ENCODE measurements at regions not wholly inside any gene's neighbourhood (a gene's known extent, or its start where the extent isn't known, plus 50 kb on each side); places are given as distances from the start of the nearest gene placed in this dataset.

DNA sequence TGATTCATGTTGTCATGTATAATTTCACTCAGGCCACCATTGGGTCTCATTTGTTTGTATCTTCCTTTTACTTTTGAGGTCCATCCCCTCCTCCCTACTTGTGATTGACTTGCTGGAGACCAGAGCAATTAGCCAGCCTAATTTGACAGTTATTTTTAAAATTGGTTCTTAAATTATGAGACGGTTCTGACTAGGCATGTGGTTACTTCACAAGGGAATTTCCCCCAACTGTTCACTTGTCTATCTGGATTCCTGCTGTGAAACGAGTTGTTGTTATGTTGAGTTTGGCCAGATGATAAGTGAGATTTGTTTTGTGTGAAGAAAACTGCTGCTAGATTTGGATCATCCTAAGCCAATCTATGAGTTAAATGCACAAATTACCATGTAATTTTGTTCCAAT is 359.1 kb downstream of the BARHL2 start:
- Histone ChIP-seq H3K36me3 (ENCODE audit: control insufficient read depth in 2 of 2, extremely low read depth in 1 of 2, insufficient read depth in 2 of 2, low read length in 2 of 2) (no peaks in the 10 kb centered on the region), H3K4me3 (replicated peaks in 1 of 3; ENCODE audit: insufficient read depth in 1 of 3, low read depth in 1 of 3, low read length in 3 of 3) (no peak overlapping the region), H3K9ac (replicated peaks; ENCODE audit: extremely low read depth, insufficient read depth, low read length) (no peak overlapping the region), H2AFZ (ENCODE audit: low read depth, low read length) (no peak overlapping the region), H3K27me3 (ENCODE audit: control insufficient read depth in 2 of 2, insufficient read depth in 2 of 2, low read length in 2 of 2) (no peaks in the 10 kb centered on the region), H3K79me2 (ENCODE audit: control insufficient read depth, insufficient read depth, low read length) (no peaks in the 10 kb centered on the region), H3K4me2 (ENCODE audit: insufficient read depth, low read length) (no peak overlapping the region), H3K27ac (ENCODE audit: insufficient read depth, low read depth, low read length) (no peak overlapping the region), H3K9me1 (replicated peaks; ENCODE audit: control insufficient read depth, extremely low read depth, insufficient read depth, low read length) (no peaks in the 10 kb centered on the region), H3K9me3 (replicated peaks; ENCODE audit: control insufficient read depth, insufficient read depth, low read length) (no peaks in the 10 kb centered on the region), H3K4me1 (ENCODE audit: control insufficient read depth, extremely low read depth, insufficient read depth, low read length) (no peaks in the 10 kb centered on the region), H4K20me1 (replicated peaks; ENCODE audit: control insufficient read depth, extremely low read depth, insufficient read depth, low read length) (no peaks in the 10 kb centered on the region)
- FAIRE-seq (no peak), DNase-seq (ENCODE audit: low read depth, low spot score) (no peak)
- ChIA-PET CTCF (no interaction called here), POLR2A (no interaction called here)
- dilution Hi-C loops (cut with MboI; ENCODE audit: extremely low pct_ligation_motif_present, low sequenced_read_pairs) (no loop called here), intact Hi-C loops (cut with micrococcal nuclease) (no loop called here)
- BruUV-seq (replicated peaks), result no TSS peak
- TF ChIP-seq POLR2AphosphoS5 (IDR thresholded peaks at IDR 0.05; ENCODE audit: insufficient read depth, low read depth, low read length), result no peak
- TF ChIP-seq MYC (IDR thresholded peaks at IDR 0.05; ENCODE audit: low read depth, low read length), result no peak
- TF ChIP-seq, protein P1, sequence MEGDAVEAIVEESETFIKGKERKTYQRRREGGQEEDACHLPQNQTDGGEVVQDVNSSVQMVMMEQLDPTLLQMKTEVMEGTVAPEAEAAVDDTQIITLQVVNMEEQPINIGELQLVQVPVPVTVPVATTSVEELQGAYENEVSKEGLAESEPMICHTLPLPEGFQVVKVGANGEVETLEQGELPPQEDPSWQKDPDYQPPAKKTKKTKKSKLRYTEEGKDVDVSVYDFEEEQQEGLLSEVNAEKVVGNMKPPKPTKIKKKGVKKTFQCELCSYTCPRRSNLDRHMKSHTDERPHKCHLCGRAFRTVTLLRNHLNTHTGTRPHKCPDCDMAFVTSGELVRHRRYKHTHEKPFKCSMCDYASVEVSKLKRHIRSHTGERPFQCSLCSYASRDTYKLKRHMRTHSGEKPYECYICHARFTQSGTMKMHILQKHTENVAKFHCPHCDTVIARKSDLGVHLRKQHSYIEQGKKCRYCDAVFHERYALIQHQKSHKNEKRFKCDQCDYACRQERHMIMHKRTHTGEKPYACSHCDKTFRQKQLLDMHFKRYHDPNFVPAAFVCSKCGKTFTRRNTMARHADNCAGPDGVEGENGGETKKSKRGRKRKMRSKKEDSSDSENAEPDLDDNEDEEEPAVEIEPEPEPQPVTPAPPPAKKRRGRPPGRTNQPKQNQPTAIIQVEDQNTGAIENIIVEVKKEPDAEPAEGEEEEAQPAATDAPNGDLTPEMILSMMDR (IDR thresholded peaks at IDR 0.05; ENCODE audit: extremely low read depth in 1 of 2, insufficient read depth in 1 of 2, low read depth in 1 of 2, low read length in 2 of 2), result no peak
- TF ChIP-seq FOS (IDR thresholded peaks at IDR 0.05; ENCODE audit: borderline replicate concordance, insufficient read depth, low read length), result no peak
- no peak for TF ChIP-seq POLR2A (IDR thresholded peaks at IDR 0.05; ENCODE audit: low read depth, low read length)

DNA sequence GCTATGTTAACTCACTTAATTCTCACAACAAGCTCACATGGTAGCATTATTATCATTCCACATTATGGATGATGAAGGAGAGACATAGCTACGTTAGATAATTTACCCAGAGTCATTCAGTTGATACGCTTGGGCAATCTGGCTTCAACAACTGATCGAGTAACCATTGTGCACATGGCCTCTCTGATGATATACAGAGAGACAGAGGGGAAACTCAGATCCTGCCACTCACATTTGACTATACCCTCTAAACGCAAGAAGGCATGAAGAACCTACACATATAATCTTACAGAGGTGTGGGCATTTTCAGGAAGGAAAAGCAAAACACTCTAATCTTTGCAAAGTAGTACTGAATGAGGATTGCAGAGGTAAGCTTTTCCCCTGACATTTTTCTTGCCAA is 360.1 kb downstream of the BARHL2 start:
- Histone ChIP-seq H2AFZ (ENCODE audit: low read depth, low read length) (no peak overlapping the region), H4K20me1 (replicated peaks; ENCODE audit: control insufficient read depth, extremely low read depth, insufficient read depth, low read length) (no peaks in the 10 kb centered on the region), H3K4me1 (ENCODE audit: control insufficient read depth, extremely low read depth, insufficient read depth, low read length) (no peaks in the 10 kb centered on the region), H3K36me3 (ENCODE audit: control insufficient read depth in 2 of 2, extremely low read depth in 1 of 2, insufficient read depth in 2 of 2, low read length in 2 of 2) (no peaks in the 10 kb centered on the region), H3K4me3 (replicated peaks in 1 of 3; ENCODE audit: insufficient read depth in 1 of 3, low read depth in 1 of 3, low read length in 3 of 3) (no peak overlapping the region), H3K79me2 (ENCODE audit: control insufficient read depth, insufficient read depth, low read length) (no peaks in the 10 kb centered on the region), H3K9ac (replicated peaks; ENCODE audit: extremely low read depth, insufficient read depth, low read length) (no peak overlapping the region), H3K27ac (ENCODE audit: insufficient read depth, low read depth, low read length) (no peak overlapping the region), H3K9me1 (replicated peaks; ENCODE audit: control insufficient read depth, extremely low read depth, insufficient read depth, low read length) (no peaks in the 10 kb centered on the region), H3K27me3 (ENCODE audit: control insufficient read depth in 2 of 2, insufficient read depth in 2 of 2, low read length in 2 of 2) (no peaks in the 10 kb centered on the region), H3K4me2 (ENCODE audit: insufficient read depth, low read length) (no peak overlapping the region), H3K9me3 (replicated peaks; ENCODE audit: control insufficient read depth, insufficient read depth, low read length) (no peaks in the 10 kb centered on the region)
- intact Hi-C loops (cut with micrococcal nuclease) (no loop called here), dilution Hi-C loops (cut with MboI; ENCODE audit: extremely low pct_ligation_motif_present, low sequenced_read_pairs) (no loop called here)
- DNase-seq (ENCODE audit: low read depth, low spot score) (no peak), FAIRE-seq (no peak)
- no TSS peak for BruUV-seq (replicated peaks)
- POLR2A ChIA-PET, result no interaction called here
- CTCF ChIA-PET, result no interaction called here
- TF ChIP-seq GATA2 (IDR thresholded peaks at IDR 0.05; ENCODE audit: insufficient read depth, insufficient read length, low read depth, low read length), result no peak
- TF ChIP-seq, protein P1 (IDR thresholded peaks at IDR 0.05; ENCODE audit: extremely low read depth in 1 of 2, insufficient read depth in 1 of 2, low read depth in 1 of 2, low read length in 2 of 2), result no peak
- TF ChIP-seq, protein P2, sequence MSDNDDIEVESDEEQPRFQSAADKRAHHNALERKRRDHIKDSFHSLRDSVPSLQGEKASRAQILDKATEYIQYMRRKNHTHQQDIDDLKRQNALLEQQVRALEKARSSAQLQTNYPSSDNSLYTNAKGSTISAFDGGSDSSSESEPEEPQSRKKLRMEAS (IDR thresholded peaks at IDR 0.05; ENCODE audit: insufficient read depth, insufficient read length), result no peak
- TF ChIP-seq EZH2 (IDR thresholded peaks at IDR 0.05; ENCODE audit: borderline replicate concordance, low read depth, low read length, severe bottlenecking), result no peak

Measured in endothelial cell of umbilical vein (primary cell).